Activated naive CD8-positive, alpha-beta T cell treated with anti-CD3 and anti-CD28 coated beads, Interleukin-2, amount 10 ng/mL, durations not matched to agents 7 days and 5 days (primary cell): ENCODE measurements at regions not wholly inside any gene's neighbourhood (a gene's known extent, or its start where the extent isn't known, plus 50 kb on each side); places are given as distances from the start of the nearest gene placed in this dataset.
A peak's percentile ranks its signal among the peaks of the same experiment; 100 is the strongest.

Experiments
- ATAC-seq: fragments of 150-1000 bp; cut with Tn5 transposase; one replicate; pipeline ENCODE4 v1.10.0; 2021; ENCODE audit warnings: low read depth, moderate library complexity
- POLR2A ChIA-PET: fragments of 350-600 bp; sonication (Branson Sonifier 250); formaldehyde crosslinking; loops from one replicate; lab custom pipeline; 2021; ENCODE audit warnings: antibody characterized with exemption; lab: Charles Lee
- DNase-seq: peaks from one replicate; pipeline ENCODE4 v3.0.0; 2021
- H3K27ac Mint-ChIP-seq: one replicate; pipeline ENCODE4 v1.8.0; 2022; ENCODE audit warnings: mild to moderate bottlenecking, mixed read lengths
- H3K27me3 Mint-ChIP-seq: one replicate; pipeline ENCODE4 v1.8.0; 2022; ENCODE audit warnings: mild to moderate bottlenecking, moderate library complexity, mixed read lengths
- H3K36me3 Mint-ChIP-seq: one replicate; pipeline ENCODE4 v1.8.0; 2021; ENCODE audit warnings: mild to moderate bottlenecking, mixed read lengths
- H3K4me1 Mint-ChIP-seq: one replicate; pipeline ENCODE4 v1.8.0; 2021; ENCODE audit warnings: mixed read lengths
- H3K4me3 Mint-ChIP-seq: one replicate; pipeline ENCODE4 v1.8.0; 2022; ENCODE audit warnings: mild to moderate bottlenecking, moderate library complexity, mixed read lengths
- H3K9me3 Mint-ChIP-seq: one replicate; pipeline ENCODE4 v1.8.0; 2021; ENCODE audit warnings: mixed read lengths

- Mint-ChIP-seq H3K27ac (no peak overlapping the region), H3K27me3 (peaks cover 9% of the 10 kb centered on the region), H3K4me1 (peaks cover 1% of the 10 kb centered on the region), H3K9me3 (no peaks in the 10 kb centered on the region), H3K36me3 (no peaks in the 10 kb centered on the region), H3K4me3 (no peak overlapping the region)
- POLR2A ChIA-PET = no interaction called here
- ATAC-seq = no peak
- no peak for DNase-seq
Measured at GRCh38 chr2:60371219-60371618, 182.2 kb downstream of the BCL11A start.

GRCh38 chr2:60370814-60371213 is 182.6 kb downstream of the BCL11A start:
- DNase-seq = no peak
- Mint-ChIP-seq H3K27ac (no peak overlapping the region), H3K36me3 (no peaks in the 10 kb centered on the region), H3K9me3 (no peaks in the 10 kb centered on the region), H3K4me1 (peaks cover 1% of the 10 kb centered on the region), H3K27me3 (peaks cover 11% of the 10 kb centered on the region), H3K4me3 (no peak overlapping the region)
- POLR2A ChIA-PET = no interaction called here
- ATAC-seq = no peak

GRCh38 chr2:60368456-60368855 is 185.0 kb downstream of the BCL11A start:
- no peak overlapping the region for H3K27ac Mint-ChIP-seq
- no peak overlapping the region for H3K4me3 Mint-ChIP-seq
- ATAC-seq = no peak
- no peaks in the 10 kb centered on the region for H3K9me3 Mint-ChIP-seq
- POLR2A ChIA-PET = no interaction called here
- H3K27me3 Mint-ChIP-seq = peaks cover 14% of the 10 kb centered on the region
- no peak for DNase-seq
- H3K36me3 Mint-ChIP-seq = no peaks in the 10 kb centered on the region
- peaks cover 1% of the 10 kb centered on the region for H3K4me1 Mint-ChIP-seq

- H3K27me3 Mint-ChIP-seq = peaks cover 26% of the 10 kb centered on the region
- no peak overlapping the region for H3K27ac Mint-ChIP-seq
- H3K9me3 Mint-ChIP-seq = peaks cover 2% of the 10 kb centered on the region
Measured at GRCh38 chr2:60366135-60366712, 187.2 kb downstream of the BCL11A start.

GRCh38 chr2:60365556-60365955 is 187.9 kb downstream of the BCL11A start:
- peaks cover 2% of the 10 kb centered on the region for H3K9me3 Mint-ChIP-seq
- H3K4me1 Mint-ChIP-seq = peaks cover 1% of the 10 kb centered on the region
- no peaks in the 10 kb centered on the region for H3K36me3 Mint-ChIP-seq
- ATAC-seq = no peak
- no peak overlapping the region for H3K4me3 Mint-ChIP-seq
- DNase-seq = no peak
- H3K27me3 Mint-ChIP-seq = peaks cover 26% of the 10 kb centered on the region
- POLR2A ChIA-PET = no interaction called here
- H3K27ac Mint-ChIP-seq = no peak overlapping the region

More at GRCh38 chr2:60366135-60366712, 187.2 kb downstream of the BCL11A start:
- ATAC-seq (no peak), DNase-seq (no peak)
- no peak overlapping the region for H3K4me3 Mint-ChIP-seq
- H3K36me3 Mint-ChIP-seq = no peaks in the 10 kb centered on the region
- H3K4me1 Mint-ChIP-seq = peaks cover 1% of the 10 kb centered on the region
- POLR2A ChIA-PET = no interaction called here

GRCh38 chr2:60364491-60364890 is 189.0 kb downstream of the BCL11A start:
- H3K27ac Mint-ChIP-seq = no peak overlapping the region
- ATAC-seq = no peak
- peaks cover 26% of the 10 kb centered on the region for H3K27me3 Mint-ChIP-seq
- H3K4me1 Mint-ChIP-seq = peaks cover 4% of the 10 kb centered on the region
- H3K4me3 Mint-ChIP-seq = no peak overlapping the region
- no peaks in the 10 kb centered on the region for H3K36me3 Mint-ChIP-seq
- peaks cover 2% of the 10 kb centered on the region for H3K9me3 Mint-ChIP-seq
- no peak for DNase-seq
- POLR2A ChIA-PET = no interaction called here

- ATAC-seq (no peak), DNase-seq (no peak)
- Mint-ChIP-seq H3K27me3 (peaks cover 19% of the 10 kb centered on the region), H3K4me1 (peaks cover 8% of the 10 kb centered on the region), H3K9me3 (peaks cover 3% of the 10 kb centered on the region), H3K4me3 (no peak overlapping the region), H3K36me3 (no peaks in the 10 kb centered on the region), H3K27ac (no peak overlapping the region)
- POLR2A ChIA-PET = no interaction called here
Measured at GRCh38 chr2:60361498-60361897, 192.0 kb downstream of the BCL11A start.

GRCh38 chr2:60359569-60359968 is 193.9 kb downstream of the BCL11A start:
- no peak overlapping the region for H3K27ac Mint-ChIP-seq
- ATAC-seq (no peak), DNase-seq (no peak)
- peaks cover 3% of the 10 kb centered on the region for H3K36me3 Mint-ChIP-seq
- H3K4me3 Mint-ChIP-seq = no peak overlapping the region
- peaks cover 14% of the 10 kb centered on the region for H3K27me3 Mint-ChIP-seq
- POLR2A ChIA-PET = no interaction called here
- peaks cover 3% of the 10 kb centered on the region for H3K9me3 Mint-ChIP-seq
- peaks cover 20% of the 10 kb centered on the region for H3K4me1 Mint-ChIP-seq

- ATAC-seq = no peak
- no peak overlapping the region for H3K27ac Mint-ChIP-seq
- POLR2A ChIA-PET = no interaction called here
- DNase-seq = no peak
- peaks cover 5% of the 10 kb centered on the region for H3K36me3 Mint-ChIP-seq
- peaks cover 22% of the 10 kb centered on the region for H3K4me1 Mint-ChIP-seq
- H3K4me3 Mint-ChIP-seq = no peak overlapping the region
- peaks cover 3% of the 10 kb centered on the region for H3K9me3 Mint-ChIP-seq
- peaks cover 20% of the 10 kb centered on the region for H3K27me3 Mint-ChIP-seq
Measured at GRCh38 chr2:60358476-60358875, 195.0 kb downstream of the BCL11A start.

GRCh38 chr2:60357996-60358395 is 195.5 kb downstream of the BCL11A start:
- H3K27me3 Mint-ChIP-seq = peaks cover 22% of the 10 kb centered on the region
- H3K4me1 Mint-ChIP-seq = peaks cover 22% of the 10 kb centered on the region
- POLR2A ChIA-PET = no interaction called here
- no peak for DNase-seq
- no peak overlapping the region for H3K4me3 Mint-ChIP-seq
- H3K9me3 Mint-ChIP-seq = peaks cover 3% of the 10 kb centered on the region
- no peak overlapping the region for H3K27ac Mint-ChIP-seq
- ATAC-seq = no peak
- H3K36me3 Mint-ChIP-seq = peaks cover 5% of the 10 kb centered on the region

- Mint-ChIP-seq H3K27me3 (peaks cover 15% of the 10 kb centered on the region), H3K36me3 (peaks cover 5% of the 10 kb centered on the region), H3K4me3 (peak overlapping the region; percentile 66), H3K4me1 (peaks cover 22% of the 10 kb centered on the region), H3K27ac (peak overlapping the region; percentile 77), H3K9me3 (peaks cover 1% of the 10 kb centered on the region)
- POLR2A ChIA-PET = no interaction called here
- ATAC-seq = peak; percentile 30
- no peak for DNase-seq
Measured at GRCh38 chr2:60356346-60356745, 197.1 kb downstream of the BCL11A start.

GRCh38 chr2:60355849-60356261 is 197.6 kb downstream of the BCL11A start:
- POLR2A ChIA-PET = no interaction called here
- ATAC-seq (peak; percentile 41), DNase-seq (no peak)
- H3K36me3 Mint-ChIP-seq = peaks cover 5% of the 10 kb centered on the region
- peaks cover 1% of the 10 kb centered on the region for H3K9me3 Mint-ChIP-seq
- peaks cover 14% of the 10 kb centered on the region for H3K27me3 Mint-ChIP-seq
- peaks cover 22% of the 10 kb centered on the region for H3K4me1 Mint-ChIP-seq
- peak overlapping the region; percentile 66 for H3K4me3 Mint-ChIP-seq
- H3K27ac Mint-ChIP-seq = peak overlapping the region; percentile 9

GRCh38 chr2:60354713-60355112 is 198.7 kb downstream of the BCL11A start:
- POLR2A ChIA-PET = no interaction called here
- DNase-seq = no peak
- H3K27ac Mint-ChIP-seq = no peak overlapping the region
- H3K27me3 Mint-ChIP-seq = peaks cover 15% of the 10 kb centered on the region
- no peak overlapping the region for H3K4me3 Mint-ChIP-seq
- H3K36me3 Mint-ChIP-seq = peaks cover 5% of the 10 kb centered on the region
- peaks cover 20% of the 10 kb centered on the region for H3K4me1 Mint-ChIP-seq
- no peak for ATAC-seq
- H3K9me3 Mint-ChIP-seq = peaks cover 1% of the 10 kb centered on the region

GRCh38 chr2:60353863-60354262 is 199.6 kb downstream of the BCL11A start:
- Mint-ChIP-seq H3K27ac (no peak overlapping the region), H3K4me3 (no peak overlapping the region), H3K9me3 (peaks cover 1% of the 10 kb centered on the region), H3K36me3 (peaks cover 5% of the 10 kb centered on the region), H3K4me1 (peaks cover 18% of the 10 kb centered on the region), H3K27me3 (peaks cover 16% of the 10 kb centered on the region)
- no peak for ATAC-seq
- POLR2A ChIA-PET = no interaction called here
- DNase-seq = no peak
